ENCODE measurements at regions not wholly inside any gene's neighbourhood (a gene's known extent, or its start where the extent isn't known, plus 50 kb on each side); places are given as distances from the start of the nearest gene placed in this dataset.

- Histone ChIP-seq H3K36me3 (no peaks in the 10 kb centered on the region), H3K9me3 (no peaks in the 10 kb centered on the region), H3K27me3 (no peaks in the 10 kb centered on the region), H3K4me3 (no peak overlapping the region), H3K4me1 (peaks cover 11% of the 10 kb centered on the region), H3K27ac (no peak overlapping the region)
- 88% methylated on average over 8 of the region's 8 CpGs for WGBS
- no peak for DNase-seq (ENCODE audit: low spot score in 2 of 2)
- TF ChIP-seq CTCF (IDR thresholded peaks at IDR 0.05): no peak
- no peak for TF ChIP-seq POLR2A (IDR thresholded peaks at IDR 0.05)
- peak in 1 of 3 donors; percentile 34 for TF ChIP-seq POLR2AphosphoS5 (IDR thresholded peaks at IDR 0.05)
- peak; percentile 14 for TF ChIP-seq EP300 (IDR thresholded peaks at IDR 0.05)
Observed at GRCh38 chr6:150683320-150683719, 83.6 kb downstream of the PLEKHG1 start.

GRCh38 chr6:150684161-150684560 lies 84.5 kb downstream of the PLEKHG1 start:
- H3K36me3 ChIP-seq: no peaks in the 10 kb centered on the region
- DNase-seq (ENCODE audit: low spot score in 2 of 2): no peak
- no peak for TF ChIP-seq EP300 (IDR thresholded peaks at IDR 0.05)
- no peak for TF ChIP-seq POLR2A (IDR thresholded peaks at IDR 0.05)
- TF ChIP-seq POLR2AphosphoS5 (IDR thresholded peaks at IDR 0.05): no peak
- no peak for TF ChIP-seq CTCF (IDR thresholded peaks at IDR 0.05)
- H3K27me3 ChIP-seq: no peaks in the 10 kb centered on the region
- WGBS: 89% methylated on average over 9 of the region's 9 CpGs
- no peaks in the 10 kb centered on the region for H3K9me3 ChIP-seq
- no peak overlapping the region for H3K4me3 ChIP-seq
- H3K4me1 ChIP-seq: peaks cover 11% of the 10 kb centered on the region
- peak overlapping the region; percentile 30 for H3K27ac ChIP-seq

GRCh38 chr6:150684714-150685459 lies 85.2 kb downstream of the PLEKHG1 start:
- 83% methylated on average over 13 of the region's 13 CpGs for WGBS
- Histone ChIP-seq H3K4me1 (peaks cover 11% of the 10 kb centered on the region), H3K36me3 (no peaks in the 10 kb centered on the region), H3K4me3 (no peak overlapping the region), H3K27me3 (no peaks in the 10 kb centered on the region), H3K9me3 (no peaks in the 10 kb centered on the region), H3K27ac (no peak overlapping the region)
- no peak for TF ChIP-seq POLR2A (IDR thresholded peaks at IDR 0.05)
- no peak for TF ChIP-seq POLR2AphosphoS5 (IDR thresholded peaks at IDR 0.05)
- TF ChIP-seq EP300 (IDR thresholded peaks at IDR 0.05): no peak
- no peak for TF ChIP-seq CTCF (IDR thresholded peaks at IDR 0.05)
- no peak for DNase-seq (ENCODE audit: low spot score in 2 of 2)

GRCh38 chr6:150685860-150686259 lies 86.2 kb downstream of the PLEKHG1 start:
- Histone ChIP-seq H3K27ac (no peak overlapping the region), H3K4me3 (no peak overlapping the region), H3K9me3 (no peaks in the 10 kb centered on the region), H3K36me3 (no peaks in the 10 kb centered on the region), H3K4me1 (peaks cover 11% of the 10 kb centered on the region), H3K27me3 (no peaks in the 10 kb centered on the region)
- no peak for DNase-seq (ENCODE audit: low spot score in 2 of 2)
- WGBS: 69% methylated on average over 4 of the region's 4 CpGs
- TF ChIP-seq EP300 (IDR thresholded peaks at IDR 0.05) (no peak), CTCF (IDR thresholded peaks at IDR 0.05) (peak in 1 of 2 donors; percentile 52), POLR2AphosphoS5 (IDR thresholded peaks at IDR 0.05) (no peak), POLR2A (IDR thresholded peaks at IDR 0.05) (no peak)

GRCh38 chr6:150686566-150686965 lies 86.9 kb downstream of the PLEKHG1 start:
- Histone ChIP-seq H3K27me3 (no peaks in the 10 kb centered on the region), H3K27ac (peak overlapping the region; percentile 25), H3K4me1 (peaks cover 11% of the 10 kb centered on the region), H3K36me3 (no peaks in the 10 kb centered on the region), H3K4me3 (peak overlapping the region; percentile 3), H3K9me3 (no peaks in the 10 kb centered on the region)
- no peak for TF ChIP-seq EP300 (IDR thresholded peaks at IDR 0.05)
- no peak for TF ChIP-seq CTCF (IDR thresholded peaks at IDR 0.05)
- no peak for TF ChIP-seq POLR2AphosphoS5 (IDR thresholded peaks at IDR 0.05)
- no peak for TF ChIP-seq POLR2A (IDR thresholded peaks at IDR 0.05)
- DNase-seq (ENCODE audit: low spot score in 2 of 2): no peak
- WGBS: 59% methylated on average over 12 of the region's 12 CpGs
